GM21423 (cell line): ENCODE measurements at regions not wholly inside any gene's neighbourhood (a gene's known extent, or its start where the extent isn't known, plus 50 kb on each side); places are given as distances from the start of the nearest gene placed in this dataset.

Source experiments
- ATAC-seq: cut with Tn5 transposase; IDR thresholded peaks from one replicate; pipeline ENCODE4 v1.9.1; 2021; ENCODE audit warnings: mild to moderate bottlenecking, moderate library complexity; ENCODE audit not compliant: unreplicated experiment

GRCh38 chr3:177752831-177753230 is 555.5 kb upstream of the TBL1XR1 start:
- ATAC-seq, result no peak

- ATAC-seq, result no peak
Observed at GRCh38 chr3:177753451-177754155, 556.3 kb upstream of the TBL1XR1 start.

GRCh38 chr3:177754508-177754921 is 557.2 kb upstream of the TBL1XR1 start:
- no peak for ATAC-seq

DNA sequence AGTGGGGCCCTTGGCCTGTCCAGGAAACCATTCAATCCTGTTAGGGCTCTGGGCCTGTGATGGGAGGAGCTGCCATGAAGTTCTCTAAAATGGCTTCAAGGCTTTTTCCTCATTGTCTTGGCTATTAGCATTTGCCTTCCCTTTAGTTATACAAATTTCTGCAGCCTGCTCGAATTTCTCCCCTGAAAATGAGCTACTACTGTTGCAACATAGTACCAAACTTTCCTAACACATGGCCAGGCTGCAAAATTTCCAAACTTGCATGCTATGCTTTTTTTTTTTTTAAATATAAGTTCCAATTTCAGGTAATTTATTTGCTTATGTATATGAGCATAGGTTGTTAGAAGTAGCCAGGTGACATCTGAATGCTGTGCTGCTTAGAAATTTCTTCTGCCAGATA is 560.8 kb upstream of the TBL1XR1 start:
- ATAC-seq, result no peak

DNA sequence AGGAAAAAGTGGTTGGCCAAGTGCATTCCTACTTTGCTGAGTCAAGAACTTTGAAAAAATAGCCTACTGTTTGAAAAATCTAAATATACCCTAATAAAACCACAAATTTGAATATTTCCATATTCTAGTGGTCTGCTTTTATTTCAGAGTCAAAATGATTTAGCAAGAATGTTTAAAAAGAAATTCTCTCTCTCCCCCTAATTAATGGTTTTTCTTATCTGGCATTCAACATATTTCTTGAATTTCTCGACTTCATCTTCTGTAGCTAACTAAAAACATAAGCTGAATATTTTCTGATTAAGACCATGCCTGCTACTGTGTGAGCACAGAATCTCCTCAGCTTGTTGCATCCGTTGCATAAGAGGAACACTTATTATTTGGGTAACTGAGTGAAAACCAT is 563.5 kb upstream of the TBL1XR1 start:
- ATAC-seq, result no peak

DNA sequence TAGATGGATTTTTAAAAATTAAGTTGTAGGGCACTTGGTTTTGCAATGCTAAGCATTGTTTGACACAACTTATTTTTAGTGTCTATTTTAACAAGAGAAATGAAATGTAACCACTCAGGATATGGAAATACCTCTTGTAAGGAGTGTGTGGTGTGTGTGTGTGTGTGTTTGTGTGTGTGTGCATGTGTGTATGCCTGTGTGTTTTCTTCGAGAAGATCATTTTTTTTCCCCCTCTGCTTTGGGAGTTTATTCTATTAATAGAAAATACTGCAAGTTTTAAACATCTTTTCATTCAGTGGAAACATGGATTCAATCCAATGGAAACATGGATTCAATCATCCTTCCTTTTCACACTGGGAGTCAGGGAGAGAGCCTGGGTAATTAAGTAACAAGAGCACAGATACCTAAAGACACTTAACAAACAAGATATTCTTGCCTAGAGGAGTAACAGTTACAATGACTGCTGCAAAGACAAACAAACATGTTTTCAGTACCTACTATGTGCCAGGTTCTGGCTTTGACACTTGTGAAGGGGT is 567.2 kb upstream of the TBL1XR1 start:
- ATAC-seq, result no peak

DNA sequence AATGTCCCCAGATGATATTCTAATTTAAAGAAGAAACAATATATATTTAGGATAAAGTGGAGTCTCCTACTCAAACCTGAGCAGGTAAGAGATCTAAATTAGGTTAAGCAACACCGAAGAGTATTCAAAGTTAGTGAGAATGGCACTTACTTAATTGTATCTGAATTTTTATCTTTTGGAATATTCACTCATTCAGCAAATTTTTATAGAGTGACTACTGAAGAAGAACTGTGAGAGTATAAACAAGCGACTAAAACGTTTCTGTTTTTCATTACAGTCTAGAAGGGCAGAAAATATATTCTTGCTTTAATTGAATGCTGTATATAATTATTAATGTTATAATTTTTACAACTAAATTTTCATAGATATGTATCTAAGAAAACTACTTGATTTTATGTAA is 567.7 kb upstream of the TBL1XR1 start:
- no peak for ATAC-seq

DNA sequence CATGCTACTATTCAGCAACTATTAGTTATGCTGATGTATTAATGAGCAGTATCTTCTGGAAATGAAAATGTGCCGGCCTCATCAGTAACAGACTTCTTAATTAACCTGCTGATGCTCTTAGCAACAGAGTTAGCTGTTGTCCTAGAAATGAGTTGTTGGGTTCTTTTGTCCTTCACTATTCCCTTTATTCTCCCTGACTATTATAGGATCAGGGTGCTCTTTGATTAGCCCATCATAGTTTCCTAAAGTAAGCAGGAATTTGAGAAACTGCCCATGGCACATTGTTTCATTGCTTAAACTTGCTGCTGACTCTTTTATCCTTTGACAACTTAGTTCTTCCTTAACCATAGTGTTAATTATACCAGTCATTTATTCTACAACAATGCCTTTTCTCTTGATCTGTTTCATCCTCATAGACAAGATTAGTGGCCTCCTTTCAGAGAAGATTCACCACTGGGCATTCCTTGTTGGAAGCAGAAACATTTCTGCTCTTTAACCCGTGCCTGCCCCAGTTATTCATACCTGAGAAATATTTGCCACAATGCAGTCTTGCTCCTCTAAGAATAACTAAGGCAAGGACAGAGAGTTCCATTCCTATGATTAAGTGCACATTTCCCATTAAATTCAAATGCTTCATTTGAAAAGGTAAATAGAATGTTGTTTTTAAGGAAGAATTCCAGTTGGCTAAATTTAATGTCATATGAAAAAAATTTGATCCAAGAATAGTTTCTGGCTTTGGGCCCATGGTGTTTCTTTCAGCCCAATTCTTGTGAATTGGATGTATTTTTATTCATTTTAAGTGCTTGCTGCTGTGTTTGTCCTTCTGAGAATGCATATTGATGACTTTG is 573.3 kb upstream of the TBL1XR1 start:
- no peak for ATAC-seq

- ATAC-seq, result no peak
Observed at GRCh38 chr3:177771780-177772179, 574.5 kb upstream of the TBL1XR1 start.

GRCh38 chr3:177772908-177773557 is 575.8 kb upstream of the TBL1XR1 start:
- ATAC-seq, result no peak

- no peak for ATAC-seq
Observed at GRCh38 chr3:177773717-177774116, 576.4 kb upstream of the TBL1XR1 start.

- ATAC-seq, result no peak
Observed at GRCh38 chr3:177776661-177777101, 579.4 kb upstream of the TBL1XR1 start.

GRCh38 chr3:177777699-177778098 is 580.4 kb upstream of the TBL1XR1 start:
- peak; percentile 78 for ATAC-seq

DNA sequence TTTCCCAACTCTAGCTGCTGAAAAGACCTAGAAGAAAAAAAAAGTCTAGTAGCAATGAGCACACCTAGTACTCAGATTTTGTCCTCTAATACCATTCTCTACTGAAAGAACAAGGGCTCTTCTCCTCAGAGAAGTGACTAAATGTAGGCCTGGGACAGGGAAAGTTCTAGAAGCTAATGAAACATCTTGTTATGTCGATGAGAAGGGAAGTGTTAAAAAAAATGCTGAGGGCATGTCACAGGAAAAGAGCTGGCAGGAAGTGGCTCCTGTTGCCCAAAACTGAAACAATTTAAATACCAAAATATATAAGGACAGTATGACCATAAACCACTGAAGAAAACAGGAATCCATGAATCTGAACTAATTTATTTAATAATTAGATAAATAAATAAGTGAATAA is 581.4 kb upstream of the TBL1XR1 start:
- no peak for ATAC-seq

- no peak for ATAC-seq
Observed at GRCh38 chr3:177781686-177782161, 584.4 kb upstream of the TBL1XR1 start.

- no peak for ATAC-seq
Observed at GRCh38 chr3:177783338-177783737, 586.1 kb upstream of the TBL1XR1 start.

GRCh38 chr3:177783767-177784166 is 586.5 kb upstream of the TBL1XR1 start:
- no peak for ATAC-seq

- ATAC-seq, result peak; percentile 75
Observed at GRCh38 chr3:177787279-177788041, 590.2 kb upstream of the TBL1XR1 start.

GRCh38 chr3:177789500-177789899 is 592.2 kb upstream of the TBL1XR1 start:
- no peak for ATAC-seq

GRCh38 chr3:177792311-177793030 is 595.2 kb upstream of the TBL1XR1 start:
- no peak for ATAC-seq
